GM12891 (cell line): ENCODE measurements at regions not wholly inside any gene's neighbourhood (a gene's known extent, or its start where the extent isn't known, plus 50 kb on each side); places are given as distances from the start of the nearest gene placed in this dataset.

Experiments
- PAX5 ChIP-seq: IDR thresholded peaks from 2 replicates; pipeline ENCODE4 v1.6.1; 2011; ENCODE audit warnings: low read length, moderate library complexity, mild to moderate bottlenecking; ENCODE audit not compliant: insufficient read depth, severe bottlenecking
- POLR2A ChIP-seq: IDR thresholded peaks from 2 replicates; pipeline ENCODE4 v1.6.1; 2011; ENCODE audit warnings: low read depth, low read length, control low read depth
- POLR2AphosphoS5 ChIP-seq: IDR thresholded peaks from 2 replicates; pipeline ENCODE4 v1.6.1; 2011; ENCODE audit warnings: low read depth, low read length, control low read depth
- POU2F2 ChIP-seq: IDR thresholded peaks from 2 replicates; pipeline ENCODE4 v1.6.1; 2011; ENCODE audit warnings: low read depth, mild to moderate bottlenecking, control low read depth, low read length, moderate library complexity
- SPI1 ChIP-seq: IDR thresholded peaks from 2 replicates; pipeline ENCODE4 v1.6.1; 2011; ENCODE audit warnings: low read depth, low read length, control low read depth
- TAF1 ChIP-seq: IDR thresholded peaks from 2 replicates; pipeline ENCODE4 v1.6.1; 2011; ENCODE audit warnings: low read depth, low read length, control low read depth

DNA sequence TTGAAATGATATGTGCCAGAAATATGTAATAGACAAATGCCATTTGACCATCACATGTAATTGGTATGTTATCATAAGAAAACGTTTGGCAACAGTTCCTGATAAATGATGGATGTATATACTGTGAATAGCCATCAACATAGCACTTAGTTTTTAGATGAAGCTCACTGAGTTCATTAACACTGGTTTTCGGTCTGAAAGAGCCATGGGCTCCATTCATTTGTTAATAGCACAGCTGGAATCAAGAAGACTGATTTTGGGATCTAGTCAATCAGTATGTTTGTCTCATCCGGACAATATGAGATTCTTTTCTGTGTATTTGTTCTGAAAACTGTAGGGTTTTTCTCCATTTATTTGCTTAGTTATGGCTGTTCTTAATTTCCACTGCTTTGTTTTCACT is 413.5 kb upstream of the CLINT1 start:
- TF ChIP-seq TAF1, result no peak
- TF ChIP-seq POLR2AphosphoS5, result no peak
- no peak for TF ChIP-seq POLR2A
- no peak for TF ChIP-seq SPI1
- TF ChIP-seq PAX5, result no peak
- no peak for TF ChIP-seq POU2F2
